HG03066 (cell line): ENCODE measurements at regions not wholly inside any gene's neighbourhood (a gene's known extent, or its start where the extent isn't known, plus 50 kb on each side); places are given as distances from the start of the nearest gene placed in this dataset.

Experiments used
- ATAC-seq: cut with Tn5 transposase; IDR thresholded peaks from one replicate; pipeline ENCODE4 v1.9.1; 2021; ENCODE audit warnings: low read depth; ENCODE audit not compliant: unreplicated experiment

GRCh38 chr4:123826896-123827295 is 430.3 kb downstream of the SPRY1 start:
- no peak for ATAC-seq

GRCh38 chr4:123827511-123827910 is 430.9 kb downstream of the SPRY1 start:
- no peak for ATAC-seq

- ATAC-seq = no peak
These were observed 434.3 kb downstream of the SPRY1 start for GRCh38 chr4:123830930-123831329.

- ATAC-seq = no peak
These were observed 435.8 kb downstream of the SPRY1 start for GRCh38 chr4:123832173-123833026.

- no peak for ATAC-seq
These were observed 436.6 kb downstream of the SPRY1 start for GRCh38 chr4:123833171-123833643.

GRCh38 chr4:123835831-123836590 is 439.4 kb downstream of the SPRY1 start:
- no peak for ATAC-seq

GRCh38 chr4:123836851-123837595 is 440.4 kb downstream of the SPRY1 start:
- no peak for ATAC-seq

GRCh38 chr4:123838474-123838873 is 441.9 kb downstream of the SPRY1 start:
- no peak for ATAC-seq

GRCh38 chr4:123840197-123840596 is 443.6 kb downstream of the SPRY1 start:
- ATAC-seq = no peak

GRCh38 chr4:123841447-123842121 is 445.0 kb downstream of the SPRY1 start:
- no peak for ATAC-seq

GRCh38 chr4:123843137-123843536 is 446.5 kb downstream of the SPRY1 start:
- ATAC-seq = no peak

GRCh38 chr4:123844374-123844773 is 447.8 kb downstream of the SPRY1 start:
- no peak for ATAC-seq

GRCh38 chr4:123846092-123846491 is 449.5 kb downstream of the SPRY1 start:
- ATAC-seq = no peak

GRCh38 chr4:123846561-123846960 is 450.0 kb downstream of the SPRY1 start:
- ATAC-seq = no peak

- no peak for ATAC-seq
These were observed 452.0 kb downstream of the SPRY1 start for GRCh38 chr4:123848606-123849005.

GRCh38 chr4:123849495-123849894 is 452.9 kb downstream of the SPRY1 start:
- ATAC-seq = no peak

- ATAC-seq = no peak
These were observed 454.9 kb downstream of the SPRY1 start for GRCh38 chr4:123851521-123851920.

GRCh38 chr4:123853651-123854050 is 457.1 kb downstream of the SPRY1 start:
- no peak for ATAC-seq

- ATAC-seq = no peak
These were observed 460.3 kb downstream of the SPRY1 start for GRCh38 chr4:123856689-123857545.
